Islet precursor cell (in vitro differentiated cells): ENCODE measurements at regions not wholly inside any gene's neighbourhood (a gene's known extent, or its start where the extent isn't known, plus 50 kb on each side); places are given as distances from the start of the nearest gene placed in this dataset.

Source experiments
- DNase-seq: peaks from one replicate; pipeline ENCODE4 v3.0.0-alpha.2; 2018

- DNase-seq, result no peak
These were observed 64.6 kb upstream of the ELOVL5 start for GRCh38 chr6:53413326-53413725.

GRCh38 chr6:53412751-53413150, 64.0 kb upstream of the ELOVL5 start:
- no peak for DNase-seq

GRCh38 chr6:53412021-53412715, 63.4 kb upstream of the ELOVL5 start:
- DNase-seq, result no peak

GRCh38 chr6:53411451-53411850, 62.7 kb upstream of the ELOVL5 start:
- DNase-seq, result no peak

GRCh38 chr6:53410508-53411258, 61.9 kb upstream of the ELOVL5 start:
- no peak for DNase-seq

- DNase-seq, result no peak
These were observed 60.1 kb upstream of the ELOVL5 start for GRCh38 chr6:53408826-53409225.

GRCh38 chr6:53399027-53399344, 50.2 kb upstream of the ELOVL5 start:
- DNase-seq, result no peak

- no peak for DNase-seq
These were observed 49.7 kb upstream of the ELOVL5 start for GRCh38 chr6:53398247-53399026.
